GM23248 (cell line): ENCODE measurements at regions not wholly inside any gene's neighbourhood (a gene's known extent, or its start where the extent isn't known, plus 50 kb on each side); places are given as distances from the start of the nearest gene placed in this dataset.

Experiments
- DNase-seq: peaks from one replicate; pipeline ENCODE4 v3.0.0-alpha.2; 2015
- H2AFZ ChIP-seq: fragments of 200-600 bp; sonication (generic); 2 replicates; pipeline ENCODE4 v1.6.1; 2016; ENCODE audit warnings: antibody characterized with exemption
- H3F3A ChIP-seq: fragments of 200-600 bp; sonication (generic); 2 replicates; pipeline ENCODE4 v1.6.1; 2016; ENCODE audit warnings: mild to moderate bottlenecking, antibody characterized with exemption, mixed run types; ENCODE audit not compliant: insufficient read depth
- H3K27ac ChIP-seq: fragments of 200-600 bp; sonication (generic); 2 replicates; pipeline ENCODE4 v1.5.1; 2016; ENCODE audit warnings: mild to moderate bottlenecking
- H3K27me3 ChIP-seq: fragments of 200-600 bp; sonication (generic); replicated peaks from 2 replicates; pipeline ENCODE4 v1.6.1; 2016; ENCODE audit warnings: mild to moderate bottlenecking; ENCODE audit not compliant: insufficient read depth
- H3K36me3 ChIP-seq: fragments of 200-600 bp; sonication (generic); 2 replicates; pipeline ENCODE4 v1.6.1; 2016; ENCODE audit warnings: low read depth, mild to moderate bottlenecking
- H3K4me1 ChIP-seq: fragments of 200-600 bp; sonication (generic); 2 replicates; pipeline ENCODE4 v1.6.1; 2016; ENCODE audit warnings: mild to moderate bottlenecking; ENCODE audit not compliant: insufficient read depth
- H3K4me2 ChIP-seq: fragments of 200-600 bp; sonication (generic); one replicate; pipeline ENCODE4 v1.6.1; 2016; ENCODE audit warnings: mild to moderate bottlenecking; ENCODE audit not compliant: unreplicated experiment
- H3K4me3 ChIP-seq: fragments of 200-600 bp; sonication (generic); 2 replicates; pipeline ENCODE4 v1.5.1; 2016; ENCODE audit warnings: mild to moderate bottlenecking
- H3K79me2 ChIP-seq: fragments of 200-600 bp; sonication (generic); 2 replicates; pipeline ENCODE4 v1.6.1; 2016; ENCODE audit warnings: mild to moderate bottlenecking; ENCODE audit not compliant: insufficient read depth
- H3K9ac ChIP-seq: fragments of 200-600 bp; sonication (generic); 2 replicates; pipeline ENCODE4 v1.6.1; 2016; ENCODE audit warnings: mild to moderate bottlenecking
- H3K9me2 ChIP-seq: fragments of 200-600 bp; sonication (generic); 2 replicates; pipeline ENCODE4 v1.6.1; 2016; ENCODE audit warnings: mixed run types, mild to moderate bottlenecking, moderate library complexity; ENCODE audit not compliant: insufficient read depth
- H3K9me3 ChIP-seq: fragments of 200-600 bp; sonication (generic); one replicate; pipeline ENCODE4 v1.6.1; 2017; ENCODE audit warnings: low read depth
- H4K20me1 ChIP-seq: fragments of 200-600 bp; sonication (generic); 2 replicates; pipeline ENCODE4 v1.6.0; 2016; ENCODE audit not compliant: insufficient read depth
- EZH2 ChIP-seq: fragments of 200-600 bp; sonication (generic); IDR thresholded peaks from 2 replicates; pipeline ENCODE4 v1.6.1; 2018; ENCODE audit warnings: antibody characterized with exemption, mild to moderate bottlenecking; ENCODE audit not compliant: insufficient read depth, poor library complexity, severe bottlenecking
- EZH2phosphoT487 ChIP-seq: fragments of 200-600 bp; sonication (generic); IDR thresholded peaks from 2 replicates; pipeline ENCODE4 v1.6.1; 2018; ENCODE audit warnings: antibody characterized with exemption, moderate library complexity, mild to moderate bottlenecking, low read depth; ENCODE audit not compliant: insufficient read depth
- WGBS, 2 experiments: methylation state at CpG; one replicate each; pipeline ENCODE4 v1.1.6; 2015 to 2017; ENCODE audit warnings: low lambda C conversion rate in 2 of 2, low coverage in 1 of 2; ENCODE audit errors: missing lambda C conversion rate in 2 of 2; 5-methylcytosine and 5-hydroxymethylcytosine counted together
- in situ Hi-C: fragments of 300-500 bp; cut with MboI; formaldehyde crosslinking; loops from 2 replicates; pipeline ENCODE4 v1.15.0; 2020

- 0 out of 2 replicates have a peak, but pooled peaks cover 7% of the 10 kb centered on the region for H3K27me3 ChIP-seq
- H3K4me2 ChIP-seq, result no peak overlapping the region
- no peak for DNase-seq
- H3K79me2 ChIP-seq, result no peaks in the 10 kb centered on the region
- H4K20me1 ChIP-seq, result no peaks in the 10 kb centered on the region
- H3K9me2 ChIP-seq, result no peaks in the 10 kb centered on the region
- WGBS, 2 experiments, result 84 to 85% methylated on average over 3 of the region's 3 CpGs
- H3F3A ChIP-seq, result no peaks in the 10 kb centered on the region
- H2AFZ ChIP-seq, result no peak overlapping the region
- no peak overlapping the region for H3K4me3 ChIP-seq
- no peak overlapping the region for H3K27ac ChIP-seq
- TF ChIP-seq EZH2phosphoT487, result no peak
- no peak for TF ChIP-seq EZH2
- 0 out of 2 replicates have a peak, but pooled peaks cover 7% of the 10 kb centered on the region for H3K4me1 ChIP-seq
- H3K9me3 ChIP-seq, result no peaks in the 10 kb centered on the region
- H3K9ac ChIP-seq, result no peak overlapping the region
- in situ Hi-C loops, result no loop called here
- H3K36me3 ChIP-seq, result no peaks in the 10 kb centered on the region
Measured at GRCh38 chr13:34751492-34751891, 190.6 kb upstream of the NBEA start.

- Histone ChIP-seq H3K36me3 (no peaks in the 10 kb centered on the region), H3K27me3 (0 out of 2 replicates have a peak, but pooled peaks cover 7% of the 10 kb centered on the region), H4K20me1 (no peaks in the 10 kb centered on the region), H2AFZ (no peak overlapping the region), H3F3A (no peaks in the 10 kb centered on the region), H3K9me2 (no peaks in the 10 kb centered on the region), H3K4me3 (no peak overlapping the region), H3K9me3 (no peaks in the 10 kb centered on the region), H3K4me1 (0 out of 2 replicates have a peak, but pooled peaks cover 7% of the 10 kb centered on the region), H3K27ac (no peak overlapping the region), H3K4me2 (no peak overlapping the region), H3K9ac (no peak overlapping the region), H3K79me2 (no peaks in the 10 kb centered on the region)
- TF ChIP-seq EZH2phosphoT487, result no peak
- no peak for TF ChIP-seq EZH2
- in situ Hi-C loops, result no loop called here
- 75 to 78% methylated on average over 11 of the region's 11 CpGs for WGBS, 2 experiments
- DNase-seq, result no peak
Measured at GRCh38 chr13:34752283-34752960, 189.6 kb upstream of the NBEA start.

DNA sequence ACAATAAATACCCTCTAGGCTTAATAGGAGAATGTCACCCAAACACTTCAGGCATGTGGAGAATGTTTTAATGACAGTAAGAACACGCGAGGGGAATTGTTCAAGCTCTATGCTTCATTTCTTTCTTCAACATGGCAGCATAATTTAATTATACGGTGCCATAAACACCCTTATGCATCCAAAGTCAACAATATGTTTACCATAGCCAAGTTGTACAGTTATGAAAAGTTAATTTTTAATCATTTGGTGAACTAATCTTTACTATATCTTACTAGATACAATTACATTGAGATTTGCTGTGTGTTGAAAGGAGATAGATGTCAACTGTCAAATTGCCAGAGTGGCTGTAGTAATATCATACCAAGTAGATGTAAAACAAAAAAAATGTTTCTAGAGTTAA lies 185.9 kb upstream of the NBEA start:
- Histone ChIP-seq H3K27ac (no peak overlapping the region), H3K4me1 (no peaks in the 10 kb centered on the region), H3K9me3 (no peaks in the 10 kb centered on the region), H3K27me3 (peaks cover 11% of the 10 kb centered on the region; the same call in 1 of the 2 replicates), H3K36me3 (no peaks in the 10 kb centered on the region), H3K4me3 (no peak overlapping the region), H3F3A (no peaks in the 10 kb centered on the region), H3K9me2 (no peaks in the 10 kb centered on the region), H3K79me2 (no peaks in the 10 kb centered on the region), H3K9ac (no peak overlapping the region), H4K20me1 (no peaks in the 10 kb centered on the region), H2AFZ (no peak overlapping the region), H3K4me2 (no peak overlapping the region)
- TF ChIP-seq EZH2phosphoT487 (no peak), EZH2 (no peak)
- DNase-seq, result no peak
- WGBS, 2 experiments, result 57 to 58% methylated on average over 3 of the region's 3 CpGs
- in situ Hi-C loops, result no loop called here

GRCh38 chr13:34756572-34756971 lies 185.5 kb upstream of the NBEA start:
- 43 to 44% methylated on average over 2 of the region's 2 CpGs for WGBS, 2 experiments
- in situ Hi-C loops, result no loop called here

More at GRCh38 chr13:34756572-34756971, 185.5 kb upstream of the NBEA start:
- no peaks in the 10 kb centered on the region for H4K20me1 ChIP-seq
- H3K27ac ChIP-seq, result no peak overlapping the region
- H3K4me3 ChIP-seq, result no peak overlapping the region
- no peaks in the 10 kb centered on the region for H3K9me3 ChIP-seq
- H3K36me3 ChIP-seq, result no peaks in the 10 kb centered on the region
- no peaks in the 10 kb centered on the region for H3K79me2 ChIP-seq
- no peak for DNase-seq
- H3F3A ChIP-seq, result no peaks in the 10 kb centered on the region
- H3K27me3 ChIP-seq, result peaks cover 7% of the 10 kb centered on the region; the same call in 1 of the 2 replicates
- no peaks in the 10 kb centered on the region for H3K4me1 ChIP-seq
- no peak overlapping the region for H2AFZ ChIP-seq
- no peak overlapping the region for H3K9ac ChIP-seq
- H3K9me2 ChIP-seq, result no peaks in the 10 kb centered on the region
- H3K4me2 ChIP-seq, result no peak overlapping the region
- TF ChIP-seq EZH2, result no peak
- TF ChIP-seq EZH2phosphoT487, result no peak
